Osteoblast (primary cell): ENCODE measurements at regions not wholly inside any gene's neighbourhood (a gene's known extent, or its start where the extent isn't known, plus 50 kb on each side); places are given as distances from the start of the nearest gene placed in this dataset.

Experiments used
- DNase-seq: peaks from one replicate; pipeline ENCODE4 v3.0.0; 2011; ENCODE audit warnings: low spot score, mixed read lengths; ENCODE audit not compliant: insufficient read length; ENCODE audit errors: missing footprints
- H2AFZ ChIP-seq: 2 replicates; pipeline ENCODE4 v1.6.0; 2011; ENCODE audit warnings: mild to moderate bottlenecking, low read length
- H3K27ac ChIP-seq: 2 replicates; pipeline ENCODE4 v1.5.1; 2011; ENCODE audit warnings: mild to moderate bottlenecking, low read depth, low read length, moderate library complexity
- H3K27me3 ChIP-seq: 2 replicates; pipeline ENCODE4 v1.6.0; 2012; ENCODE audit warnings: mild to moderate bottlenecking, control low read depth, inconsistent platforms, low read length, moderate library complexity; ENCODE audit not compliant: insufficient read depth
- H3K36me3 ChIP-seq: 2 replicates; pipeline ENCODE4 v1.5.1; 2011; ENCODE audit warnings: mild to moderate bottlenecking, low read length, control low read depth, moderate library complexity; ENCODE audit not compliant: insufficient read depth
- H3K4me1 ChIP-seq: 2 replicates; pipeline ENCODE4 v1.5.1; 2011; ENCODE audit warnings: mild to moderate bottlenecking, low read length, control low read depth, moderate library complexity; ENCODE audit not compliant: insufficient read depth
- H3K4me2 ChIP-seq: 2 replicates; pipeline ENCODE4 v1.6.0; 2011; ENCODE audit warnings: mild to moderate bottlenecking, low read length; ENCODE audit not compliant: insufficient read depth
- H3K4me3 ChIP-seq: fragments of 200-600 bp; sonication (generic); 3 replicates; pipeline ENCODE4 v1.5.1; 2012; ENCODE audit warnings: mild to moderate bottlenecking, low read length, inconsistent platforms; ENCODE audit not compliant: insufficient read depth
- H3K79me2 ChIP-seq: 2 replicates; pipeline ENCODE4 v1.6.0; 2012; ENCODE audit warnings: mild to moderate bottlenecking, low read length, control low read depth, inconsistent platforms; ENCODE audit not compliant: insufficient read depth
- H3K9me3 ChIP-seq: 2 replicates; pipeline ENCODE4 v1.5.1; 2011; ENCODE audit warnings: low read depth, low read length, control low read depth
- H4K20me1 ChIP-seq: 2 replicates; pipeline ENCODE4 v1.6.0; 2012; ENCODE audit warnings: mild to moderate bottlenecking, low read length, control low read depth; ENCODE audit not compliant: insufficient read depth
- TF ChIP-seq, protein P1 (sequence below): IDR thresholded peaks from 2 replicates; pipeline ENCODE4 v1.5.1; 2011; ENCODE audit warnings: mild to moderate bottlenecking, low read depth, low read length, moderate library complexity; ENCODE audit errors: extremely low read depth

GRCh38 chr11:24005202-24005876, 491.5 kb upstream of the LUZP2 start:
- Histone ChIP-seq H2AFZ (no peak overlapping the region), H3K27me3 (no peaks in the 10 kb centered on the region), H3K36me3 (no peaks in the 10 kb centered on the region), H3K27ac (no peak overlapping the region), H3K9me3 (no peaks in the 10 kb centered on the region), H3K79me2 (no peaks in the 10 kb centered on the region), H3K4me2 (no peak overlapping the region), H3K4me1 (no peaks in the 10 kb centered on the region), H3K4me3 (no peak overlapping the region), H4K20me1 (no peaks in the 10 kb centered on the region)
- TF ChIP-seq, protein P1, sequence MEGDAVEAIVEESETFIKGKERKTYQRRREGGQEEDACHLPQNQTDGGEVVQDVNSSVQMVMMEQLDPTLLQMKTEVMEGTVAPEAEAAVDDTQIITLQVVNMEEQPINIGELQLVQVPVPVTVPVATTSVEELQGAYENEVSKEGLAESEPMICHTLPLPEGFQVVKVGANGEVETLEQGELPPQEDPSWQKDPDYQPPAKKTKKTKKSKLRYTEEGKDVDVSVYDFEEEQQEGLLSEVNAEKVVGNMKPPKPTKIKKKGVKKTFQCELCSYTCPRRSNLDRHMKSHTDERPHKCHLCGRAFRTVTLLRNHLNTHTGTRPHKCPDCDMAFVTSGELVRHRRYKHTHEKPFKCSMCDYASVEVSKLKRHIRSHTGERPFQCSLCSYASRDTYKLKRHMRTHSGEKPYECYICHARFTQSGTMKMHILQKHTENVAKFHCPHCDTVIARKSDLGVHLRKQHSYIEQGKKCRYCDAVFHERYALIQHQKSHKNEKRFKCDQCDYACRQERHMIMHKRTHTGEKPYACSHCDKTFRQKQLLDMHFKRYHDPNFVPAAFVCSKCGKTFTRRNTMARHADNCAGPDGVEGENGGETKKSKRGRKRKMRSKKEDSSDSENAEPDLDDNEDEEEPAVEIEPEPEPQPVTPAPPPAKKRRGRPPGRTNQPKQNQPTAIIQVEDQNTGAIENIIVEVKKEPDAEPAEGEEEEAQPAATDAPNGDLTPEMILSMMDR: no peak
- DNase-seq: no peak

- no peaks in the 10 kb centered on the region for H3K27me3 ChIP-seq
- no peaks in the 10 kb centered on the region for H3K9me3 ChIP-seq
- no peaks in the 10 kb centered on the region for H3K79me2 ChIP-seq
- H3K27ac ChIP-seq: no peak overlapping the region
- no peak overlapping the region for H3K4me2 ChIP-seq
- H3K4me3 ChIP-seq: no peak overlapping the region
- TF ChIP-seq, protein P1: no peak
- DNase-seq: no peak
- no peaks in the 10 kb centered on the region for H3K4me1 ChIP-seq
- no peak overlapping the region for H2AFZ ChIP-seq
- H4K20me1 ChIP-seq: no peaks in the 10 kb centered on the region
- no peaks in the 10 kb centered on the region for H3K36me3 ChIP-seq
These were observed 453.0 kb upstream of the LUZP2 start for GRCh38 chr11:24043842-24044241.

- H3K36me3 ChIP-seq: no peaks in the 10 kb centered on the region
- no peaks in the 10 kb centered on the region for H4K20me1 ChIP-seq
- H3K79me2 ChIP-seq: no peaks in the 10 kb centered on the region
- no peak for DNase-seq
- H3K4me1 ChIP-seq: no peaks in the 10 kb centered on the region
- H3K27me3 ChIP-seq: no peaks in the 10 kb centered on the region
- no peak overlapping the region for H2AFZ ChIP-seq
- TF ChIP-seq, protein P1: no peak
- no peak overlapping the region for H3K4me2 ChIP-seq
- no peak overlapping the region for H3K27ac ChIP-seq
- H3K9me3 ChIP-seq: no peaks in the 10 kb centered on the region
- H3K4me3 ChIP-seq: no peak overlapping the region
These were observed 450.1 kb upstream of the LUZP2 start for GRCh38 chr11:24046731-24047130.

- no peaks in the 10 kb centered on the region for H3K9me3 ChIP-seq
- H3K4me1 ChIP-seq: no peaks in the 10 kb centered on the region
- DNase-seq: no peak
- H3K4me3 ChIP-seq: no peak overlapping the region
- no peaks in the 10 kb centered on the region for H3K27me3 ChIP-seq
- H3K27ac ChIP-seq: no peak overlapping the region
- H4K20me1 ChIP-seq: no peaks in the 10 kb centered on the region
- no peaks in the 10 kb centered on the region for H3K36me3 ChIP-seq
- H2AFZ ChIP-seq: no peak overlapping the region
- TF ChIP-seq, protein P1: no peak
- no peak overlapping the region for H3K4me2 ChIP-seq
- no peaks in the 10 kb centered on the region for H3K79me2 ChIP-seq
These were observed 440.8 kb upstream of the LUZP2 start for GRCh38 chr11:24056051-24056450.
